ENCODE measurements at regions not wholly inside any gene's neighbourhood (a gene's known extent, or its start where the extent isn't known, plus 50 kb on each side); places are given as distances from the start of the nearest gene placed in this dataset.

DNA sequence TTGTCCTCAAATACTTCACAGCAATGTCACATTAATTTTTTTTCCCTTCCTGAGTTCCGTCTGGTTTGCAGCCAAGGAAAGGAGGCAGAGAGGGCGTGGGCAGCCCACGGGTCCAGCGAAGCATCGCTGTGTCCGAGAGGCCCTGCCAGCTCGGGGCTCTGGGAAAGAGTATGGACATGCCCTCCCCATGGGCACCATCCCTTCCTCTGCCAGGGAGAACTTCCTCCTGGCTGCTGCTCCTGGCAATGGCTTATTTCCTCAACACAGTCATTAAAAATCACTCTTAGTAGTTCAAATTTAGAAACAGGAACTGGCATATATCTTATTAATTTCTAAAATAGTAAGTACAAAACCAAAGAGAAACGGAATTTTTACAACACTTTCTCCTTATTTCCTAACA, 115.4 kb downstream of the RIPK4 start:
- no peak for DNase-seq
- ATAC-seq (ENCODE audit: low read depth), result no peak
- no peaks in the 10 kb centered on the region for H3K9me3 Mint-ChIP-seq (ENCODE audit: insufficient read depth)
- ChIA-PET POLR2A (no interaction called here), CTCF (no interaction called here)
- H4K20me1 ChIP-seq (ENCODE audit: control insufficient read depth, insufficient read depth, low read length, poor library complexity, severe bottlenecking), result no peaks in the 10 kb centered on the region
- H3K27ac Mint-ChIP-seq, result no peak overlapping the region
- no peak overlapping the region for H3K9ac ChIP-seq (ENCODE audit: low read length)
- H2AFZ ChIP-seq (ENCODE audit: insufficient read depth, low read depth, low read length, poor library complexity, severe bottlenecking), result no peak overlapping the region
- H3K4me1 Mint-ChIP-seq, result no peaks in the 10 kb centered on the region
- peaks cover 36% of the 10 kb centered on the region for H3K27me3 Mint-ChIP-seq
- H3K79me2 ChIP-seq (ENCODE audit: control insufficient read depth, insufficient read depth, low read length), result no peaks in the 10 kb centered on the region
- TF ChIP-seq, protein P1, sequence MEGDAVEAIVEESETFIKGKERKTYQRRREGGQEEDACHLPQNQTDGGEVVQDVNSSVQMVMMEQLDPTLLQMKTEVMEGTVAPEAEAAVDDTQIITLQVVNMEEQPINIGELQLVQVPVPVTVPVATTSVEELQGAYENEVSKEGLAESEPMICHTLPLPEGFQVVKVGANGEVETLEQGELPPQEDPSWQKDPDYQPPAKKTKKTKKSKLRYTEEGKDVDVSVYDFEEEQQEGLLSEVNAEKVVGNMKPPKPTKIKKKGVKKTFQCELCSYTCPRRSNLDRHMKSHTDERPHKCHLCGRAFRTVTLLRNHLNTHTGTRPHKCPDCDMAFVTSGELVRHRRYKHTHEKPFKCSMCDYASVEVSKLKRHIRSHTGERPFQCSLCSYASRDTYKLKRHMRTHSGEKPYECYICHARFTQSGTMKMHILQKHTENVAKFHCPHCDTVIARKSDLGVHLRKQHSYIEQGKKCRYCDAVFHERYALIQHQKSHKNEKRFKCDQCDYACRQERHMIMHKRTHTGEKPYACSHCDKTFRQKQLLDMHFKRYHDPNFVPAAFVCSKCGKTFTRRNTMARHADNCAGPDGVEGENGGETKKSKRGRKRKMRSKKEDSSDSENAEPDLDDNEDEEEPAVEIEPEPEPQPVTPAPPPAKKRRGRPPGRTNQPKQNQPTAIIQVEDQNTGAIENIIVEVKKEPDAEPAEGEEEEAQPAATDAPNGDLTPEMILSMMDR (IDR thresholded peaks at IDR 0.05), result no peak
- TF ChIP-seq EZH2 (IDR thresholded peaks at IDR 0.05; ENCODE audit: borderline replicate concordance, insufficient read depth, low read depth, low read length, poor library complexity, severe bottlenecking), result no peak
- H3K36me3 ChIP-seq (replicated peaks in 1 of 2; ENCODE audit: control extremely low read depth in 1 of 2, control insufficient read depth in 1 of 2, extremely low read depth in 1 of 2, insufficient read depth in 2 of 2, low read length in 1 of 2), result no peaks in the 10 kb centered on the region
- intact Hi-C loops (cut with micrococcal nuclease), result no loop called here
- H3K27me3 ChIP-seq (replicated peaks in 1 of 4; ENCODE audit: control extremely low read depth in 1 of 4, control insufficient read depth in 3 of 4, insufficient read depth in 4 of 4, low read length in 3 of 4), result no peaks in the 10 kb centered on the region
- no peaks in the 10 kb centered on the region for H3K4me1 ChIP-seq (ENCODE audit: control insufficient read depth in 2 of 2, insufficient read depth in 2 of 2, low read length in 2 of 2)
- no peak overlapping the region for H3K4me2 ChIP-seq (replicated peaks; ENCODE audit: low read depth, low read length, poor library complexity, severe bottlenecking)
- H3K27ac ChIP-seq (ENCODE audit: low read length in 2 of 2), result no peak overlapping the region
- H3K4me3 Mint-ChIP-seq, result no peak overlapping the region
- peaks cover 0 to 3% (median 0%) of the 10 kb centered on the region in 3 donors for H3K9me3 ChIP-seq (ENCODE audit: control extremely low read depth in 1 of 3, control insufficient read depth in 2 of 3, insufficient read depth in 1 of 3, low read length in 2 of 3)
- WGBS (ENCODE audit: insufficient coverage), result 8% methylated on average over 8 of the region's 8 CpGs
- no peak overlapping the region for H3K4me3 ChIP-seq (ENCODE audit: control extremely low read depth in 1 of 5, extremely low read depth in 1 of 5, insufficient read depth in 1 of 5, low read depth in 2 of 5, low read length in 4 of 5)

DNA sequence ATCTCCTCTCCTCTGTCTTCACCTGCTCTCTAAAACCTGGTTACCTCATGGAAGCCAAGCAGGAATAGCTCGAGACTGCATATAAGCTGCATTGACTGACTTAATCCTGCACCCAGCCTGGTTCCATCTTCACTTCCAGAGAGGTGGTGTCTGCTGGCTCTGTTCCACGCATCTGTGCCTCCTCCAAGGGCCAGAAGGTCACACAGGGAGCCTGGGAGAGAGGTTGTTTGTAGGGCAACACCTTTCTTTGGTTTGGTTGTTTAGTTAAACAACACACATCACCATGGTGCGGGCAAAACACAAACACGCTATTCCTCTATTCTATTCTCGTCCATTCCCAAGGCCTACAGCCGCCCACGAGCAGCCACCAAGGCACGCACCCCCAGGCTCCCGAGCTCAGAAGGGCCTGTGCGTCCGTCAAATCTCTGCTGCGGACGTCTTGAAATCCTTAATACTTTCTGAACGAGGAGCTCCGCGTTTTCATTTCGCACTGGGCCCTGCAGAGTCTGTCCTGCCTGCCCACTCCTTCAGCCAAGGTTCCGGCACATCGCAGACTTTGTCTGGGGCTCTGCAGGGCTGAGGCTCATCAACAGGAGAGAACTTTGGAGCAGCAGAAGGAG, 116.2 kb downstream of the RIPK4 start:
- H3K79me2 ChIP-seq (ENCODE audit: control insufficient read depth, insufficient read depth, low read length), result no peaks in the 10 kb centered on the region
- WGBS (ENCODE audit: insufficient coverage), result 95% methylated on average over 18 of the region's 19 CpGs
- H3K9ac ChIP-seq (ENCODE audit: low read length), result no peak overlapping the region
- H3K27me3 Mint-ChIP-seq, result peaks cover 34% of the 10 kb centered on the region
- ChIA-PET POLR2A (no interaction called here), CTCF (no interaction called here)
- H3K4me3 ChIP-seq (ENCODE audit: control extremely low read depth in 1 of 5, extremely low read depth in 1 of 5, insufficient read depth in 1 of 5, low read depth in 2 of 5, low read length in 4 of 5), result no peak overlapping the region
- H2AFZ ChIP-seq (ENCODE audit: insufficient read depth, low read depth, low read length, poor library complexity, severe bottlenecking), result no peak overlapping the region
- intact Hi-C loops (cut with micrococcal nuclease), result no loop called here
- ATAC-seq (ENCODE audit: low read depth), result no peak
- no peaks in the 10 kb centered on the region for H3K36me3 ChIP-seq (replicated peaks in 1 of 2; ENCODE audit: control extremely low read depth in 1 of 2, control insufficient read depth in 1 of 2, extremely low read depth in 1 of 2, insufficient read depth in 2 of 2, low read length in 1 of 2)
- no peak overlapping the region for H3K4me3 Mint-ChIP-seq
- TF ChIP-seq EZH2 (IDR thresholded peaks at IDR 0.05; ENCODE audit: borderline replicate concordance, insufficient read depth, low read depth, low read length, poor library complexity, severe bottlenecking), result no peak
- TF ChIP-seq, protein P1 (IDR thresholded peaks at IDR 0.05), result no peak
- no peaks in the 10 kb centered on the region for H3K4me1 ChIP-seq (ENCODE audit: control insufficient read depth in 2 of 2, insufficient read depth in 2 of 2, low read length in 2 of 2)
- H3K27ac ChIP-seq (ENCODE audit: low read length in 2 of 2), result no peak overlapping the region
- no peak overlapping the region for H3K27ac Mint-ChIP-seq
- no peaks in the 10 kb centered on the region for H3K27me3 ChIP-seq (replicated peaks in 1 of 4; ENCODE audit: control extremely low read depth in 1 of 4, control insufficient read depth in 3 of 4, insufficient read depth in 4 of 4, low read length in 3 of 4)
- DNase-seq, result no peak
- H3K9me3 ChIP-seq (ENCODE audit: control extremely low read depth in 1 of 3, control insufficient read depth in 2 of 3, insufficient read depth in 1 of 3, low read length in 2 of 3), result peaks cover 0 to 3% (median 0%) of the 10 kb centered on the region in 3 donors
- H4K20me1 ChIP-seq (ENCODE audit: control insufficient read depth, insufficient read depth, low read length, poor library complexity, severe bottlenecking), result no peaks in the 10 kb centered on the region
- H3K4me1 Mint-ChIP-seq, result no peaks in the 10 kb centered on the region
- no peak overlapping the region for H3K4me2 ChIP-seq (replicated peaks; ENCODE audit: low read depth, low read length, poor library complexity, severe bottlenecking)
- H3K9me3 Mint-ChIP-seq (ENCODE audit: insufficient read depth), result no peaks in the 10 kb centered on the region
